Activated CD8-positive, alpha-beta memory T cell treated with anti-CD3 and anti-CD28 coated beads, Interleukin-2, amount 10 ng/mL, durations not matched to agents 7 days and 5 days (primary cell): ENCODE measurements at regions not wholly inside any gene's neighbourhood (a gene's known extent, or its start where the extent isn't known, plus 50 kb on each side); places are given as distances from the start of the nearest gene placed in this dataset.

Experiments
- ATAC-seq: fragments of 150-1000 bp; cut with Tn5 transposase; one replicate; pipeline ENCODE4 v1.10.0; 2021; ENCODE audit warnings: moderate library complexity
- CTCF ChIA-PET: fragments of 350-600 bp; sonication (Branson Sonifier 250); formaldehyde crosslinking; loops from one replicate; lab custom pipeline; 2021; ENCODE audit warnings: antibody characterized with exemption; lab: Charles Lee
- DNase-seq: peaks from one replicate; pipeline ENCODE4 v3.0.0-alpha.2; 2020
- H3K27ac Mint-ChIP-seq: one replicate; pipeline ENCODE4 v1.8.0; 2021; ENCODE audit warnings: mild to moderate bottlenecking, mixed read lengths
- H3K27me3 Mint-ChIP-seq: one replicate; pipeline ENCODE4 v1.8.0; 2021; ENCODE audit warnings: mixed read lengths
- H3K36me3 Mint-ChIP-seq: one replicate; pipeline ENCODE4 v1.8.0; 2021; ENCODE audit warnings: mild to moderate bottlenecking, mixed read lengths
- H3K4me1 Mint-ChIP-seq: one replicate; pipeline ENCODE4 v1.8.0; 2021; ENCODE audit warnings: mixed read lengths
- H3K4me3 Mint-ChIP-seq: one replicate; pipeline ENCODE4 v1.8.0; 2021; ENCODE audit warnings: mild to moderate bottlenecking, moderate library complexity, mixed read lengths
- H3K9me3 Mint-ChIP-seq: one replicate; pipeline ENCODE4 v1.8.0; 2022; ENCODE audit warnings: low read depth, mixed read lengths

DNA sequence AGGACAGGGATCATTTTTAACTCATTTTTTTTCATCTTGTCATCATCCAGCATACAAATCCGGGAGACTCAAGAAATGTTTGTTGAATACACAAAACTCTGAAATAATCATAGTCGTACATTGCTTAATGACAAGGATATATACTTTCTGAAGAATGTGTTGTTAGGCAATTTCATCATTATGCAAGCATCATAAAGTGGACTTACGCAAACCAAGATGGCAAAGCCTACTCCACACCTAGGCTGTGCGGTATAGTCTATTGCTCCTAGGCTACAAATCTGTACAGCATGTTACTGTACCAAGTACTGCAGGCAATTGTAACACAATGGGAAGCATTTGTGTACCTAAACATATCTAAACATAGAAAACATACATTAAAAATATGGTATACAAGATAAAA lies 264.1 kb downstream of the TSHZ3 start:
- no peak for ATAC-seq
- Mint-ChIP-seq H3K36me3 (no peaks in the 10 kb centered on the region), H3K9me3 (no peaks in the 10 kb centered on the region), H3K4me3 (no peak overlapping the region), H3K4me1 (no peaks in the 10 kb centered on the region), H3K27ac (no peak overlapping the region), H3K27me3 (no peaks in the 10 kb centered on the region)
- no peak for DNase-seq
- CTCF ChIA-PET: no interaction called here

DNA sequence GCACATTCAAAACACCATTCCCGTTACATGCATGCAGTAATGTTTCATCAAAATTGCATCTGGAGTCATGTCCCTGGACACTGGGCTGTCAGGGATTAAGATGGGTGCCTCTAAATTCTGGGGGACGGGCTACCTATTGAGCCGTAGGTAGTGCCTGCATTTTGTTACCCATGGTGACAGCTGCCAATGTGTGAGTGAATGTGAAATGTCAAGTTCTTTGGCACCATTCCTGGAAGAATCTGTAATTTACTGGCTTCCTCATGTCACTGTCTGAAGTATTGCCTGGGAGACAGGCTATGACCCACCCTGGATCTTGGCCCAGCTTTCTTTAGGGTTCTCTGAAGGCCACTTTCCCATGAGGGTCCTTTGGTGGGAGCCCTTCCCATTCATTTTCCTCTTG lies 266.1 kb downstream of the TSHZ3 start:
- Mint-ChIP-seq H3K36me3 (no peaks in the 10 kb centered on the region), H3K27me3 (no peaks in the 10 kb centered on the region), H3K4me3 (no peak overlapping the region), H3K9me3 (no peaks in the 10 kb centered on the region), H3K4me1 (no peaks in the 10 kb centered on the region), H3K27ac (no peak overlapping the region)
- DNase-seq (no peak), ATAC-seq (no peak)
- CTCF ChIA-PET: no interaction called here

DNA sequence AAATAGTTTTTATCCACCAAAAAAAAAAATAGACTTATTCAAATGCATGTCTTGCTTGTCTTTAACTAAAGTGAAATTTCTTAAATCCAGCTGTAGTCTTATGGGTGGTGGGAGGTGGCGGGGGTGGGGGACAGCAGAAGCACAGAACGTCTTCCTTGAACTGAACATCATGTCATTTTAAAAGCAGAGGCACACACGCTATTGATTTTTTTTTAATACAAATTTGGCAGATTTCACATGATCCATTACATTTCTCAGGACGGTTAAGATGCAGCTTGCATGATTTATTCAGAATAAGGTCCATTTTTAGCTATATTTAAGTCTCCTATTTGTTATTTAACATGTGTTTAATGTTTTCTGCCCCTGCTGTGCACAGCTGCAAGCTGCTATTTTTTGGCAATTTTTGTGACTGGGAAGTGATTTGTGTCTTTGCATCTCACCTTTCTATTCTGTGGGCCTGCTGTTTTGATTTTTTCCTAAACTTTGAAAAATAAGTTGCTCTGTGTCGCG lies 274.0 kb downstream of the TSHZ3 start:
- CTCF ChIA-PET: no interaction called here
- Mint-ChIP-seq H3K4me3 (no peak overlapping the region), H3K4me1 (no peaks in the 10 kb centered on the region)

DNA sequence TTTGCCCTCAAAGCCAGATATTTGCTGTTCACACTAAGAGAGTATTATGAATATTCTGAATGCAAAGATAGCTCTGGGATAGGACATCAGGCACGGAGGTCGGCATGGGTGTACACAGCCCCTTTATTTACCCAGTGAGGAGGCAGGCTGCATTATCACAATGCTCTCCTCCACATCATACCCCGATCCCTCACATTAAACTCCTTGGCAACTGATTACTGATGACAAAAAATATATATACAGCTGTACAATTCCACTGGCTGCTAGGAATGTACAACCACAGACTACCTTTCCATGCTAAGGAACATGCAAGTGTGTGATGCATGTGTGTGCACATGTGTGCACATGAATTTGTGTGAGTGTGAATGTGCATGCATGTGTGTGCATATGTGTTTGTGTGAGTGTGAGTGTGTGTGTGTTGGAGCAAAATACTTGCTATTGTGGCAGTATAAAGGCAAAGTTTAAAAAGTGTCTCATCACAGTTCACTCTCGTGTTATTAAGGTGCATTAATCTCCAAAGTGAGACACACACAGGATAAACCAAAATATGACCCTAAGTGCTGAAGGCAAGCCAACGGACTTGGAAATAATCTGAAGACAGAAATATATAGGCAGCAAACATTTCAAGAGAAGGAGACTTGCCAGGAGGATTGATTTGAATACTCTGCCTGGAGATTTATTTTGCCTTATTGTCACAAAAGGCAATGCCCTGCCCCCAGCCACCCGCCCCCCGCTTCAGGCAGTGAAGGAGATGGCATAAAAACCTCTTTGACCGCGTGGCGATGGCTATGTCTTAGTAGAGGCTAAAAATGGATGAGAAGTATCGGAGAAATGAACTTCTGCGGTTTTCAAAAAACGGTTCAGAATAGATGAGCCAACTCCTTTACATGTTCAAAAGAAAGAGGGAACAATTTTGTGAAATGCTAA lies 274.8 kb downstream of the TSHZ3 start:
- Mint-ChIP-seq H3K4me3 (no peak overlapping the region), H3K36me3 (no peaks in the 10 kb centered on the region)

More for the DNA sequence above, 274.0 kb downstream of the TSHZ3 start:
- DNase-seq (no peak), ATAC-seq (no peak)
- Mint-ChIP-seq H3K27ac (no peak overlapping the region), H3K9me3 (no peaks in the 10 kb centered on the region), H3K36me3 (no peaks in the 10 kb centered on the region), H3K27me3 (peaks cover 14% of the 10 kb centered on the region)

GRCh38 chr19:31073485-31074198 lies 275.6 kb downstream of the TSHZ3 start:
- no peak for ATAC-seq
- H3K27me3 Mint-ChIP-seq: peaks cover 14% of the 10 kb centered on the region
- CTCF ChIA-PET: no interaction called here
- no peaks in the 10 kb centered on the region for H3K9me3 Mint-ChIP-seq
- H3K4me3 Mint-ChIP-seq: no peak overlapping the region
- H3K4me1 Mint-ChIP-seq: no peaks in the 10 kb centered on the region
- H3K36me3 Mint-ChIP-seq: no peaks in the 10 kb centered on the region
- H3K27ac Mint-ChIP-seq: no peak overlapping the region
- DNase-seq: no peak

More for the DNA sequence above, 274.8 kb downstream of the TSHZ3 start:
- ATAC-seq: no peak
- CTCF ChIA-PET: no interaction called here
- no peak overlapping the region for H3K27ac Mint-ChIP-seq
- no peak for DNase-seq
- no peaks in the 10 kb centered on the region for H3K4me1 Mint-ChIP-seq
- H3K27me3 Mint-ChIP-seq: peaks cover 14% of the 10 kb centered on the region
- H3K9me3 Mint-ChIP-seq: no peaks in the 10 kb centered on the region

DNA sequence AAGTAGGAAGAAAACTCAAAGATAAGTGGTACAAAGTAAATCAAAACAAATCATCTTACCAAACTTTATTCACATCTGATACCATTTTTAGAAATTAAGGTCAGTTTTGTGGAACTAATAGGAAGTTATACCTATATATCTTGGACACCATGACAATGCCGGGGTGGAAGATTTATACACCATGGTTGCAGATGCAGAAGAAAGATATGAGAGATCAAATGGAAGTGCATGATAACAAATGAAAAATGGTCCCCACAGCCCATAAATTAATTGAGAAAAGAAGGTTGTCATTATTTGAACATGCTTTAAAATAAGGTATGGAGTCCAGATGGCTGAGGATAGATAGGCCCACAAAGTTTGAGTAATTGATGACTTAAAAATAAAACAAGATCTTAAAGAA lies 276.8 kb downstream of the TSHZ3 start:
- Mint-ChIP-seq H3K27me3 (peaks cover 14% of the 10 kb centered on the region), H3K36me3 (no peaks in the 10 kb centered on the region), H3K4me1 (no peaks in the 10 kb centered on the region), H3K27ac (no peak overlapping the region), H3K9me3 (no peaks in the 10 kb centered on the region), H3K4me3 (no peak overlapping the region)
- ATAC-seq: no peak
- no peak for DNase-seq
- CTCF ChIA-PET: no interaction called here

- Mint-ChIP-seq H3K27ac (no peak overlapping the region), H3K4me1 (no peaks in the 10 kb centered on the region), H3K4me3 (no peak overlapping the region), H3K27me3 (peaks cover 14% of the 10 kb centered on the region), H3K9me3 (no peaks in the 10 kb centered on the region), H3K36me3 (no peaks in the 10 kb centered on the region)
- ATAC-seq (no peak), DNase-seq (no peak)
- CTCF ChIA-PET: no interaction called here
Measured at GRCh38 chr19:31071136-31071855, 277.9 kb downstream of the TSHZ3 start.

DNA sequence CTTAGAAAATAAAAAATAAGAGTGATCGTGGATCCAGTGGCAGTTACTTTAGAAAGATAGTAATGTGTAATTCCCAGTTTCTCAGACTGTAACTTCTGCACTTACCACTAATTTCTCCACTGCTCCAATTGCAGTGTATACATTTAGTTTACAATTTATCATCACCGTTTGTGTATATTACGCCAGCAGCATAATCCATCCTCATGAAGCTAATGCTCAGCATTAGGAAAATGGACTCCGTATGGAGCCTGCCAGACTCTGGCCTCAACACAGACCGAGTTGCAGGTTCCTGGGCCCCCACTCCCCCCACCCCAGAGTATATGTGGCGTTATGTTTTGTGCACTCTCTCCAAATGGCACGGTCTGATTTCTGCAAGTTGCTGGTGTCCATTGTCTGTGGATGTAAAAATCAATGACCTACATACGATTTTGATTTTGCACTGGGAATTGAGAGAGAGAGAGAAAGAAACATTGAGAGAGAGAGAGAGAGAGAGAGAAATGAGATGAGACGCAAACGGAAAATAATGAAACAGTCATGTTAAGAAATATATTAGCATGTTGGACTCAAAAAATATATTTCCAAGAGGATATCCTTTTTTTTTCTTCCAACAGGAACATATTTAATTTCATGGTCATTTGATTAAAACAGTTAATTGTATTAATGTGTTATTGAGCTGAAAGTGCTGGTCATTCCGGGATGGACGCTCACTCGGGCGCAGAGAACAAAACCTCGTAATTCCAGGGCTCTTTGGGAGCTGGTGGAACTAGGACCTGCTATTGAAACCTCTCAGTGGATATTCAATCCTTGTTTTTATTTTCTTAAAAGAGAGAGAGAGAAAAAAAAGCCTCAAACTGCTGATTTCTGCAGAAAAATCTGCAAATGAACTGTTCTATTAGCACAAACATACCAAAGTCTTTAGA lies 278.8 kb downstream of the TSHZ3 start:
- Mint-ChIP-seq H3K27me3 (peaks cover 14% of the 10 kb centered on the region), H3K4me1 (no peaks in the 10 kb centered on the region), H3K36me3 (no peaks in the 10 kb centered on the region), H3K27ac (no peak overlapping the region), H3K9me3 (no peaks in the 10 kb centered on the region), H3K4me3 (no peak overlapping the region)
- ATAC-seq: no peak
- no peak for DNase-seq
- CTCF ChIA-PET: no interaction called here

- Mint-ChIP-seq H3K9me3 (no peaks in the 10 kb centered on the region), H3K4me3 (no peak overlapping the region), H3K27me3 (peaks cover 5% of the 10 kb centered on the region), H3K36me3 (no peaks in the 10 kb centered on the region), H3K27ac (no peak overlapping the region), H3K4me1 (no peaks in the 10 kb centered on the region)
- CTCF ChIA-PET: no interaction called here
- no peak for DNase-seq
- ATAC-seq: no peak
Measured at GRCh38 chr19:31068268-31068667, 281.0 kb downstream of the TSHZ3 start.

DNA sequence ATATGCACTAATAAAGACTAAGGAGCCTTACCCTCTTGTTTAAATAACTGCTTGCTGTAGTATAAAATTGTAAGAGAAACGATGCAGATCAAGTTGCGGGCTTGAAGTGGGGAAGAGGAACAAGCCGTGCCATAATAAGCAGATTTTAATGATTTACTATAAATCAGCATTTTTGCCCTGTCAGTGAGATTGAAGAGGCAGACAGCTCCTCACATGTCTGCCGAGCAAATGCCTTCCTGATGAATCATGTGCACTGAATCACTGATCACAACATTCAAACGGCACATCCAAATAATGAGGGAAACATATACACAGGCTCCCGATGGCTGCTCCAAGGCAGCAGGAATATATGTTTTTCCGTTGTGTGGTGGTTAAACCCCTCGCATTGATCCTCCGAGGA lies 282.9 kb downstream of the TSHZ3 start:
- DNase-seq: no peak
- H3K27ac Mint-ChIP-seq: no peak overlapping the region
- H3K36me3 Mint-ChIP-seq: no peaks in the 10 kb centered on the region
- H3K9me3 Mint-ChIP-seq: no peaks in the 10 kb centered on the region
- H3K27me3 Mint-ChIP-seq: no peaks in the 10 kb centered on the region
- no peak overlapping the region for H3K4me3 Mint-ChIP-seq
- CTCF ChIA-PET: no interaction called here
- ATAC-seq: no peak
- H3K4me1 Mint-ChIP-seq: no peaks in the 10 kb centered on the region

GRCh38 chr19:31064491-31064890 lies 284.7 kb downstream of the TSHZ3 start:
- CTCF ChIA-PET: no interaction called here
- no peaks in the 10 kb centered on the region for H3K36me3 Mint-ChIP-seq

DNA sequence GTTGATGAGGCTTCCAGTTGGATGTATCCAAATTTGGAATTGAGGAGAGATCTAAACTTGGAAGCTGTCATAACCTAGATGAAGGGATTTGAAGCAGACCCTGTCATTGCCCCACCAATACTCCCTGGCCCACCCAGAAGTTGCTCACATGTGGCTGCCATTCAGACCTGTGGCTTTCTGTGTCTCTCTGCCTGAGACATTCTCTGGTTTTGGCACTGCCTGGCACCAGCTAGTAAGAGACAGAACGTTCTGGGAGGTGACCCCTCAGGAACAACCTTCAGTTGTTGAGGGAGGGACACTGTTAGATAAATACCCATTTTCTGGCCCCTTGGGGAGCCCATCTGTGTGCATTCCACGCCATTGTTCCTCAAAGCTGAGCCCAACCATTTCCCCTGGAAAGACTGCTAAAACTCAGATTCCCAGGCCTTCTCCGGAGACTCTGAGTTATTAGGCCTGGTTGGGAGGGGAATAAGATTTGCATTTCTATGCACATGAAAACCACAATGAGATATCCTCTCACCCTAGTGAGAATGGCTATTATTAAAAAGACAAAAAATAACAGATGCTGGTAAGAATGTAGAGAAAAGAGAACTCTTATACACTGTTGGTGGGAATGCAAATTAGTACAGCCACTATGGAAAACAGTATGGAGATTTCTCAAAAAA lies 290.4 kb downstream of the TSHZ3 start:
- Mint-ChIP-seq H3K9me3 (no peaks in the 10 kb centered on the region), H3K27ac (no peak overlapping the region), H3K4me1 (no peaks in the 10 kb centered on the region), H3K27me3 (no peaks in the 10 kb centered on the region), H3K36me3 (no peaks in the 10 kb centered on the region), H3K4me3 (no peak overlapping the region)
- CTCF ChIA-PET: no interaction called here
- no peak for ATAC-seq
- DNase-seq: no peak

More at GRCh38 chr19:31064491-31064890, 284.7 kb downstream of the TSHZ3 start:
- no peak for DNase-seq
- H3K27me3 Mint-ChIP-seq: no peaks in the 10 kb centered on the region
- H3K4me3 Mint-ChIP-seq: no peak overlapping the region
- no peaks in the 10 kb centered on the region for H3K4me1 Mint-ChIP-seq
- H3K27ac Mint-ChIP-seq: no peak overlapping the region
- ATAC-seq: no peak
- no peaks in the 10 kb centered on the region for H3K9me3 Mint-ChIP-seq
